GM10248 (cell line): ENCODE measurements at regions not wholly inside any gene's neighbourhood (a gene's known extent, or its start where the extent isn't known, plus 50 kb on each side); places are given as distances from the start of the nearest gene placed in this dataset.

Source experiments
- CTCF ChIA-PET: fragments of 300-600 bp; sonication (Branson Sonifier 250); formaldehyde crosslinking; extraction: SDS; loops from one replicate; lab custom pipeline; 2021; ENCODE audit warnings: antibody characterized with exemption; lab: Yijun Ruan, JAX
- POLR2A ChIA-PET: fragments of 350-650 bp; sonication (Branson Sonifier 250); formaldehyde crosslinking; extraction: SDS; loops from one replicate; lab custom pipeline; 2020; ENCODE audit warnings: antibody characterized with exemption; lab: Yijun Ruan, JAX
- DNase-seq: peaks from one replicate; pipeline ENCODE4 v3.0.0; 2012; ENCODE audit errors: extremely low spot score
- CTCF ChIP-seq: IDR thresholded peaks from 2 replicates; pipeline ENCODE4 v1.5.1; 2012; ENCODE audit warnings: mild to moderate bottlenecking, low read depth; ENCODE audit errors: extremely low read depth, missing control alignments, control extremely low read depth

DNA sequence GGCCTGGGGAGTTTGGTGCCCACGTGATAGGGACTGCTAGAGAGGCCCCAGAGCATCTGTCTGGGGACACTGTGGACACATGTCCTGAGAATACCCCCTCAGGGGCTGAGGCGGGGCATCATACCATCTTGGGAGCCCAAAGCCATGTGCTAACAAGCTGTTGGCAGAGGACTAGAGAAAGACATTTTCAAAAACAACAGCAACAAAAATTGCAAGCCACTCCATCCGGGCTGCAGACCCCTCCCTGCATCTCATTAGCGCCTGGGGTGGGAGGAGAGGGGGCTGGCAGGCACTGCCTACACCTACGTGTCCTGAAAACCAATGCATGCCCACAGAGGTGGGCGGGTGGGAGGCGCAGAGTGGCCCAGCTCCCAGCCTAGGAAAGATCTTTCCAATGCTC lies 507.4 kb upstream of the PODXL start:
- no peak for TF ChIP-seq CTCF
- DNase-seq = no peak
- POLR2A ChIA-PET = no interaction called here
- CTCF ChIA-PET = interaction anchor here (1.0 to 1.4 kb wide), 2 partner anchors 9 to 375 kb away, joined by 3 read pairs; no protein-coding TSS in a partner anchor

DNA sequence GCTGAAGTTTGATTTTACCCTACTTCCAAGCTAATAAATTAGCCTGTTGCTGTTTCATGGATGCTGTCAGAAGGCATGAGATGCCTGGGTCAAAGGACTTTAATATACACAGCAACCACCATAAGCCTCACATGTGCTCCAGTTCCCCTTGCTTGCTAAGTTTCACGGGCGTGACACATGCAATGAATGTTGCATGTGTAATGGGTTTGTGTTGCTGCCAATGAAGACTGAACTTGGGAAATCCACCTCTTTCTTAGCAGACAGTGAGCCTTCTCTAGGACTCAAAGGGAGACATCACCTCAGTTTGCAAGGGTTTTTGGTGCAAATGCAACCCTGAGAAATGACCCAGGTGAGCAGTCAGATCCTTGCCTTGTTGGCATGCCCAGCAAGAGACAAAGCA lies 505.5 kb upstream of the PODXL start:
- no peak for TF ChIP-seq CTCF
- POLR2A ChIA-PET = no interaction called here
- CTCF ChIA-PET = interaction anchor here (1.1 kb wide), 1 partner anchor 112 kb away, joined by 3 read pairs; no protein-coding TSS in a partner anchor
- DNase-seq = no peak

GRCh38 chr7:132059141-132059540 lies 502.7 kb upstream of the PODXL start:
- ChIA-PET CTCF (interaction anchor here (1.1 kb wide), 1 partner anchor 10 kb away, joined by 3 read pairs; no protein-coding TSS in a partner anchor), POLR2A (no interaction called here)
- no peak for TF ChIP-seq CTCF
- no peak for DNase-seq

DNA sequence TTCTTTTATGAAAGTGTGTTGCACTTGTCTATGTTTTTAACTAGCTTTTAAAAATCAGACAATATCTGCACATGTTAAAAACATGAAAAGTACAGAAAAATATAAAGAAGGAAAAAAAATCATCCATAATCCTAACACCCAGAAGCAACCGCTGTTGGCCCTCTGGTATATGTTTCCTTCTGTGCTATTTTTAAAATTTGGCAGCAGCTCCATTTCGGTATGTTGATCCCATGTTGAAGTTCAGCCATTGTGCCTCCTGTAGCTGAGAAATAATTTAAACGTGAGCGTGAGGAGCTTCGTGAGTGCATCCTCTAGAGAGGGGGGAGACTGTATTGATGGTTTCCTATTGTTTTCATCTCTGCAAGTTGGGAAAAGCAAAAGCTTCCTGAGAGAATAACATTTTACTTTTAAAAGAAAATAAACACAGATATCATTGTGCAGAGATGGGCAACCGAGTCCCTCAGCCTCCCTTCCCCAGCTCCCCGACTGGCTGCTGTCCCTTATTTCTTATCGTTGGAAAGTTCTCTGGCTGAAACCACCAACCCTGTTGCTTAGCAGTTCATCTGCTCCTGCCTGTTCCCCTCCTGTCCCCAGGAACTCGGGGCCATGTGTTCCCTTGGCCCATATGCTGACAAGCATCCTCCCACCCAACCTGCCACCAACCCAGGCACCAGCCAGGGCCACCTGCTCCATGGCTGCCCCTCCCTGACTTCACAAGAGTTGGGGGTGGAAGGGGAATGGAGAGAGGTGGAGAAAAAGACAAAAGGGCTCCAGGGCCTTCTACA lies 499.1 kb upstream of the PODXL start:
- ChIA-PET POLR2A (no interaction called here), CTCF (interaction anchor here (0.9 to 1.4 kb wide), 3 partner anchors 8 to 110 kb away, joined by 3 read pairs; no protein-coding TSS in a partner anchor)
- no peak for TF ChIP-seq CTCF
- no peak for DNase-seq

DNA sequence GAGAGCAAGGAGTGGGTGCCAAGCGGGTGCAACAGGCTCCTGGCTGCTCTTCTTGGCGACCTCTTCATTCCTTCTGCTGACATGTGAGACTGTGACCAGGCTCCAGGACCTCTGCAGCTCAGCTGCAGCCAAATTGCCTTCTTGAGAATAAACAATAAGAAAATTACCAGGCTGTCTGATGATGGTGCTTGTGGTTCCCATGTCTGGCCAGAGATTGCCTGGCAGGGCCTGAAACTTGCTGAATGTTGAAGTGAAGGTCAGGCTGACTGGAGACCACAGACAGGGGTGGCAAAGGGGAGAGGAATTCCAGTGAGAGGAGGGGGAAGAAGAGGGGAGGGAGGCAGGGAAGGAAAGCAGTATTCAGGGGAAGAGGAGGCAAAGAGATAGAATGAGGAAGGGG lies 497.4 kb upstream of the PODXL start:
- TF ChIP-seq CTCF = no peak
- POLR2A ChIA-PET = no interaction called here
- CTCF ChIA-PET = interaction anchor here (0.8 to 1.1 kb wide), 2 partner anchors 8 to 13 kb away, joined by 3 read pairs; no protein-coding TSS in a partner anchor
- no peak for DNase-seq

- POLR2A ChIA-PET = no interaction called here
- no peak for TF ChIP-seq CTCF
- CTCF ChIA-PET = interaction anchor here (0.8 to 1.1 kb wide), 2 partner anchors 12 to 362 kb away, joined by 3 to 5 read pairs; no protein-coding TSS in a partner anchor
- no peak for DNase-seq
Measured at GRCh38 chr7:132051311-132051710, 494.9 kb upstream of the PODXL start.
